Ovary (tissue), 3 donors: ENCODE measurements at regions not wholly inside any gene's neighbourhood (a gene's known extent, or its start where the extent isn't known, plus 50 kb on each side); places are given as distances from the start of the nearest gene placed in this dataset.

Experiments used
- CTCF ChIP-seq, 3 donors: fragments of 450-650 bp in 2 of 3; fragments of 200-600 bp in 1 of 3; IDR thresholded peaks; one replicate each; pipeline versions ENCODE4 v1.5.1 to v1.8.0; 2016 to 2022; ENCODE audit warnings: antibody characterized with exemption in 3 of 3, mild to moderate bottlenecking in 1 of 3
- POLR2A ChIP-seq: fragments of 450-650 bp; IDR thresholded peaks from one replicate; pipeline ENCODE4 v1.6.1; 2017; ENCODE audit warnings: antibody characterized with exemption, mild to moderate bottlenecking, moderate library complexity
- donor health status: DM: no; HTN: no; CAD: no.

- no peak for TF ChIP-seq POLR2A
- TF ChIP-seq CTCF (IDR thresholded peaks at IDR 0.05), result no peak
These were observed 124.2 kb downstream of the TES start for GRCh38 chr7:116334555-116334954.
